ENCODE measurements at regions not wholly inside any gene's neighbourhood (a gene's known extent, or its start where the extent isn't known, plus 50 kb on each side); places are given as distances from the start of the nearest gene placed in this dataset.

DNA sequence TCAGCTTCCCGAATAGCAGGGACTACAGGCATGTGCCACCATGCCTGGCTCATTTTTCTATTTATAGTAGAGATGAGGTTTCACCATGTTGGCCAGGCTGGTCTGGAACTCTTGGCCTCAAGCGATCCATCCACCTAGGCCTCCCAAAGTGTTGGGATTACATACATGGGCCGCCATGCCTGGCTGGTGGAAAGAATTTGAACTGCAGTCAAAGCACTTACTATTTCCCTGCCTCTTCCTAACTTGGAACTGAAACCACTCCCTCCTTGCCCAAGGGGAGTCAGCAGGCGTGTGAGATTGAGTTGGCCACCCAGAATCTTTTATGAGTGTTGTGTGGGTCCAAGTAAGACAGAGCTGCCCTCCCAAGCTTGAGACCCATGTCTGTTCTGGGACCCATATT, 86.1 kb upstream of the PTPN3 start:
- Mint-ChIP-seq H3K27me3 (no peaks in the 10 kb centered on the region), H3K36me3 (ENCODE audit: low read depth) (no peaks in the 10 kb centered on the region), H3K9me3 (peaks cover 4% of the 10 kb centered on the region), H3K27ac (no peak overlapping the region), H3K4me1 (ENCODE audit: low read depth) (no peaks in the 10 kb centered on the region), H3K4me3 (no peak overlapping the region)

- Mint-ChIP-seq H3K4me3 (no peak overlapping the region), H3K9me3 (peaks cover 6% of the 10 kb centered on the region), H3K36me3 (ENCODE audit: low read depth) (no peaks in the 10 kb centered on the region), H3K27me3 (no peaks in the 10 kb centered on the region), H3K4me1 (ENCODE audit: low read depth) (no peaks in the 10 kb centered on the region), H3K27ac (no peak overlapping the region)
Observed at GRCh38 chr9:109585796-109586195, 87.7 kb upstream of the PTPN3 start.

GRCh38 chr9:109586993-109587392, 88.9 kb upstream of the PTPN3 start:
- Mint-ChIP-seq H3K9me3 (peaks cover 6% of the 10 kb centered on the region), H3K36me3 (ENCODE audit: low read depth) (no peaks in the 10 kb centered on the region), H3K4me1 (ENCODE audit: low read depth) (no peaks in the 10 kb centered on the region), H3K4me3 (no peak overlapping the region), H3K27ac (no peak overlapping the region), H3K27me3 (no peaks in the 10 kb centered on the region)

DNA sequence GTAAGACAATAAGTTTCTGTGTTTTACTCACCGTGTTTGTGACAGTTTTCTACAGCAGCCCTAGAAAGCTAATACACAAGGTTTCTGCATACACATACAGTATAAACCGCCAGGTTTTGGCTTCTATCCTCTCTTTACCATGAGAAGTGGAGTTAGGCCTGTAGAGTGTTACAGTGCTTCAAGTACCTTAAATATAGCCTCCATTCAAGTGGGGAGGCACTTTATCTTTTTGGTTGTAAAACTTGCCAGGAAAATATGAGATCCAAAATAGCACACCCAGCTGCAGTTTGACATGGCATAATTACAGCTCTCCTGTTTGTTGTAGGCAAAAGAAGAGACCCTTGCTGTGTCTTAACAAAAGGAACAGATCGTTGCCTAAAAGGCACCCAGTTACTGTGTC, 90.3 kb upstream of the PTPN3 start:
- Mint-ChIP-seq H3K36me3 (ENCODE audit: low read depth) (no peaks in the 10 kb centered on the region), H3K9me3 (peaks cover 6% of the 10 kb centered on the region), H3K4me1 (ENCODE audit: low read depth) (no peaks in the 10 kb centered on the region), H3K4me3 (no peak overlapping the region), H3K27ac (no peak overlapping the region), H3K27me3 (no peaks in the 10 kb centered on the region)

DNA sequence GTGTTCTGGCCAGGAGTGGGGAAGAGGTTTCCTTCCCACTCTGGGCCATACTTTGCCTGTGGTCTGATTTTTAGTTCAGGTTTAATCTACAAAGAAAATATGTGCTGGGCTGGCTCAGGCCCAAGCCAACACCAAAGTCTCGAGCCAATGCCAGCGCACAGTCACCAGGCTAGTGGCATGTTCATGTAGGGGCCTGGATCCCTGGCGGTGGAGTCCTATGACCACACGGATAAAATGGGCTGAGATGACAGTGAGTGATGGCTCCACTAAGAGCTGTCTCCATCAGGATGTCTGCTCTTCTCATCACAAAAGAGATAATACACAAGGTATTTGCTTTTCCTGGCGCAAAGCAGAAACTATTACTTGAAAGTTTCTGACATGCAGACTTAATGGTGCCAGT, 92.9 kb upstream of the PTPN3 start:
- Mint-ChIP-seq H3K27me3 (no peaks in the 10 kb centered on the region), H3K9me3 (peaks cover 6% of the 10 kb centered on the region), H3K27ac (no peak overlapping the region), H3K4me1 (ENCODE audit: low read depth) (no peaks in the 10 kb centered on the region), H3K4me3 (no peak overlapping the region), H3K36me3 (ENCODE audit: low read depth) (no peaks in the 10 kb centered on the region)

- Mint-ChIP-seq H3K9me3 (peaks cover 6% of the 10 kb centered on the region), H3K27me3 (no peaks in the 10 kb centered on the region), H3K27ac (no peak overlapping the region), H3K4me3 (no peak overlapping the region), H3K36me3 (ENCODE audit: low read depth) (no peaks in the 10 kb centered on the region), H3K4me1 (ENCODE audit: low read depth) (no peaks in the 10 kb centered on the region)
Observed at GRCh38 chr9:109591691-109592090, 93.6 kb upstream of the PTPN3 start.

DNA sequence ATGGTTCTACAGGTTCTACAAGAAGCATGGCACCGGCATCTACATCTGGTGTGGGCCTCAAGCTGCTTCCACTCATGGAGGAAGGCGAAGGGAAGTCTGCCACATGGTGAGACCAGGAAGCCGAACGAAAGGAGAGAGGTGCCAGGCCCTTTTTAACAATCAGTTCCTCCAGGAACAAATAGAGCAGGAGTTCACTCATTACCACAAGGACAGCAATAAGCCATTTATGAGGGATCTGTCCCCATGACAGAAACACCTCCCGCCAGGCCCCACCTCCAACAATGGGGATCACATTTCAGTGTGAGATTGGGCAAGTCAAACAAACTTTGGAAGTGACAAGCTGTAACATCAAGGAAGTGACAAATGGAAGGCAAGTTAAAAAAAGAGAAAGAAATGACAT, 95.5 kb upstream of the PTPN3 start:
- H3K36me3 Mint-ChIP-seq (ENCODE audit: low read depth) = no peaks in the 10 kb centered on the region
- peaks cover 6% of the 10 kb centered on the region for H3K9me3 Mint-ChIP-seq
- no peak overlapping the region for H3K27ac Mint-ChIP-seq
- H3K4me3 Mint-ChIP-seq = no peak overlapping the region
- H3K27me3 Mint-ChIP-seq = no peaks in the 10 kb centered on the region
- no peaks in the 10 kb centered on the region for H3K4me1 Mint-ChIP-seq (ENCODE audit: low read depth)

DNA sequence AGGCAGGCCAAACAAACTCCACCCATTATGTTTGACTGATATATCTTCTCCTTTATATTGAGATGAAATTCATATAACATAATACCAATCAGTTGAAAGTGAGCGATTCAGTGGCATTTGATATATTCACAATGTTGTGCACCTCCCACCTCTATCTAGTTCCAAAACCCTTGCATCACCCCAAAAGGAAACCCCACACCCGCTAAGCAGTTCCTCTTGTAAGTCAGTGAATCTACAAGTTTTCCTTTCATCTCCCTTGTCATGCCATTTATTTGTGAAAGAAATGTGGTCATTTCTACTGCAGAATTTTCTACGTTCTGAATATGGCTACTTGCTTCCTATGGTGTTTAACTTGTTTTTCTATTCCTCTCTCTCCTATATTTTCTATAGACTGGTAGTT, 99.4 kb upstream of the PTPN3 start:
- no peaks in the 10 kb centered on the region for H3K27me3 Mint-ChIP-seq
- H3K36me3 Mint-ChIP-seq (ENCODE audit: low read depth) = no peaks in the 10 kb centered on the region
- no peak overlapping the region for H3K27ac Mint-ChIP-seq
- H3K4me3 Mint-ChIP-seq = no peak overlapping the region
- H3K9me3 Mint-ChIP-seq = no peaks in the 10 kb centered on the region
- H3K4me1 Mint-ChIP-seq (ENCODE audit: low read depth) = no peaks in the 10 kb centered on the region

GRCh38 chr9:109599131-109599530, 101.0 kb upstream of the PTPN3 start:
- H3K36me3 Mint-ChIP-seq (ENCODE audit: low read depth) = no peaks in the 10 kb centered on the region
- no peaks in the 10 kb centered on the region for H3K9me3 Mint-ChIP-seq
- no peaks in the 10 kb centered on the region for H3K4me1 Mint-ChIP-seq (ENCODE audit: low read depth)
- no peak overlapping the region for H3K4me3 Mint-ChIP-seq
- H3K27me3 Mint-ChIP-seq = no peaks in the 10 kb centered on the region
- no peak overlapping the region for H3K27ac Mint-ChIP-seq

DNA sequence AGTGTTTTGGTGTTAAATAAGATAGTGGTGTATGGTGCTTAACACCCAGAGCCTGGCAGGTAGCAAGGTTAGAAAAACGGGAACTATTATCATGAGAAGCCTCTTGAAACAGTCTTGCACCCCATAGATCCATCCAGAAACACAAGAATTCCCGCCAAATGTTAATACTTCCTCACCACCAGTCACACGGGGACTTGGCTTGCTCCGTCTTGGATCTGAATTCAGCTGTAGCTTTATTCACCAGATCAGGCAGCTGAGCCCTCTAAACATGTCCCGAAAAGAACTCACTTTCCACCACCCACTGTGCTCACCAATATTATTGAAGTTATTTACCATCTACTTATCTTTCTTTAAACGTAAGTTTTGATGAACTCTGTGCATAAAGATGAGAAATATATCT, 101.6 kb upstream of the PTPN3 start:
- Mint-ChIP-seq H3K36me3 (ENCODE audit: low read depth) (no peaks in the 10 kb centered on the region), H3K27ac (no peak overlapping the region), H3K4me3 (no peak overlapping the region), H3K27me3 (no peaks in the 10 kb centered on the region), H3K4me1 (ENCODE audit: low read depth) (no peaks in the 10 kb centered on the region), H3K9me3 (no peaks in the 10 kb centered on the region)

GRCh38 chr9:109600142-109600541, 102.0 kb upstream of the PTPN3 start:
- no peaks in the 10 kb centered on the region for H3K4me1 Mint-ChIP-seq (ENCODE audit: low read depth)
- H3K4me3 Mint-ChIP-seq = no peak overlapping the region
- H3K27ac Mint-ChIP-seq = no peak overlapping the region
- H3K9me3 Mint-ChIP-seq = no peaks in the 10 kb centered on the region
- no peaks in the 10 kb centered on the region for H3K27me3 Mint-ChIP-seq
- no peaks in the 10 kb centered on the region for H3K36me3 Mint-ChIP-seq (ENCODE audit: low read depth)

DNA sequence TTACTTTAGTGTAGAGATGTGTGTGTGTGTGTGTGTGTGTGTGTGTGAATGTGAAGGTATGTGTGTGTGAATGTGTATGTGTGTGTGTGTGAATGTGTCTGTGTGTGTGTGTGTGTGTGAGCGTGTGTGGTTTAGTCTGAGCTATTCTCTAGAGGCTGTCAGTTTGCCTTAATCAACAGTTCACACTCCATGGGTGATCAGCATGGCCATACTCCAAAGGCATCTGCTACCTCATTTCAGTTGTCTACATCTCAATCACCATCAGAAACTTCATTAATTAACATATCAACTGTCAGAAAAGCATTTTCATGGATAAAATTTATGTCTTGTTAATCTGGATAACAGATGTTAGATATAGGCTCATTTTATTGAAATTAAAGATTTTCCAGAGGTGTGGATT, 103.1 kb upstream of the PTPN3 start:
- Mint-ChIP-seq H3K4me1 (ENCODE audit: low read depth) (no peaks in the 10 kb centered on the region), H3K9me3 (no peaks in the 10 kb centered on the region), H3K36me3 (ENCODE audit: low read depth) (no peaks in the 10 kb centered on the region), H3K27me3 (no peaks in the 10 kb centered on the region), H3K4me3 (no peak overlapping the region), H3K27ac (no peak overlapping the region)

DNA sequence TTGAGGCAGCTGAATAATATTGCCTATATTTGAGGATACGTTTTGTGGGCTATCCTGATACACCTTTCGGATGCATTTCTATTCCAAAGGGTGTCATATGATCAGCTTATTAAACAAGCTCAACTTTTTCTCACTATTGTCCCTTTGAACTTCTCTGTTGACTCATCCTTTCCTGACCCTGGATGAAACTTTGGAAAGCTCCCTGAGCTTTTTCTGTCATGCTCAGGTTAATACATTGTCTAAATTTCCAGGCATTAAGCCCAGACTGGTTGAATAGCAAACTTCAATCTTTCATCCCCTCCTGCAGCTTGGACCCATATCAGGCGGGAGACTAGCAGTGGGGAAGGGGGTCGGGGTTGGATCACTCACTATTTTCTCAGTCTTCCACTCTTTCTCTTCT, 104.9 kb upstream of the PTPN3 start:
- no peak overlapping the region for H3K27ac Mint-ChIP-seq
- no peaks in the 10 kb centered on the region for H3K9me3 Mint-ChIP-seq
- no peaks in the 10 kb centered on the region for H3K27me3 Mint-ChIP-seq
- H3K36me3 Mint-ChIP-seq (ENCODE audit: low read depth) = no peaks in the 10 kb centered on the region
- no peak overlapping the region for H3K4me3 Mint-ChIP-seq
- no peaks in the 10 kb centered on the region for H3K4me1 Mint-ChIP-seq (ENCODE audit: low read depth)

GRCh38 chr9:109604131-109604530, 106.0 kb upstream of the PTPN3 start:
- Mint-ChIP-seq H3K4me3 (no peak overlapping the region), H3K9me3 (no peaks in the 10 kb centered on the region), H3K27me3 (no peaks in the 10 kb centered on the region), H3K27ac (no peak overlapping the region), H3K36me3 (ENCODE audit: low read depth) (no peaks in the 10 kb centered on the region), H3K4me1 (ENCODE audit: low read depth) (no peaks in the 10 kb centered on the region)

DNA sequence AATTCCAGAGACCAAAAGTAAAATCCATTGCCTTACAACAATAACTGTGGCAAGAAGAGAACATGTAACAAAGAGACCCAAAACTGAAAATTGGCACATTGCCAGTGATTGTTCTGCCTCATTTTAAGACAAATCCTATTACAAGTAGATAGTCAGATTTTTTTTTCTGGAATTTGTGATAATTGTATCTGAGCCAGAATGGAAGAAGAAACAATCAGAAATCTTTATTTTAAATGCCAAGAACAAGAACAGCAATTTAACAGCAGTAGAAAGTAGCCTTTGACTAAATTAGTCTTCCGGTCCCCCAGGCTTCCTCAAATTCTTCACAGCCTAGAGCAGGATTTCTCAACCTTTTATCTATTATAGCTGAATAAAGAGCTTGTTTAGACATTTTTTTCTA, 106.7 kb upstream of the PTPN3 start:
- Mint-ChIP-seq H3K9me3 (no peaks in the 10 kb centered on the region), H3K27ac (no peak overlapping the region), H3K4me3 (no peak overlapping the region), H3K36me3 (ENCODE audit: low read depth) (no peaks in the 10 kb centered on the region), H3K4me1 (ENCODE audit: low read depth) (no peaks in the 10 kb centered on the region), H3K27me3 (no peaks in the 10 kb centered on the region)

- Mint-ChIP-seq H3K36me3 (ENCODE audit: low read depth) (no peaks in the 10 kb centered on the region), H3K27ac (no peak overlapping the region), H3K27me3 (no peaks in the 10 kb centered on the region), H3K4me1 (ENCODE audit: low read depth) (no peaks in the 10 kb centered on the region), H3K9me3 (no peaks in the 10 kb centered on the region), H3K4me3 (no peak overlapping the region)
Observed at GRCh38 chr9:109609060-109609459, 111.0 kb upstream of the PTPN3 start.
